ENCODE measurements at regions not wholly inside any gene's neighbourhood (a gene's known extent, or its start where the extent isn't known, plus 50 kb on each side); places are given as distances from the start of the nearest gene placed in this dataset.

DNA sequence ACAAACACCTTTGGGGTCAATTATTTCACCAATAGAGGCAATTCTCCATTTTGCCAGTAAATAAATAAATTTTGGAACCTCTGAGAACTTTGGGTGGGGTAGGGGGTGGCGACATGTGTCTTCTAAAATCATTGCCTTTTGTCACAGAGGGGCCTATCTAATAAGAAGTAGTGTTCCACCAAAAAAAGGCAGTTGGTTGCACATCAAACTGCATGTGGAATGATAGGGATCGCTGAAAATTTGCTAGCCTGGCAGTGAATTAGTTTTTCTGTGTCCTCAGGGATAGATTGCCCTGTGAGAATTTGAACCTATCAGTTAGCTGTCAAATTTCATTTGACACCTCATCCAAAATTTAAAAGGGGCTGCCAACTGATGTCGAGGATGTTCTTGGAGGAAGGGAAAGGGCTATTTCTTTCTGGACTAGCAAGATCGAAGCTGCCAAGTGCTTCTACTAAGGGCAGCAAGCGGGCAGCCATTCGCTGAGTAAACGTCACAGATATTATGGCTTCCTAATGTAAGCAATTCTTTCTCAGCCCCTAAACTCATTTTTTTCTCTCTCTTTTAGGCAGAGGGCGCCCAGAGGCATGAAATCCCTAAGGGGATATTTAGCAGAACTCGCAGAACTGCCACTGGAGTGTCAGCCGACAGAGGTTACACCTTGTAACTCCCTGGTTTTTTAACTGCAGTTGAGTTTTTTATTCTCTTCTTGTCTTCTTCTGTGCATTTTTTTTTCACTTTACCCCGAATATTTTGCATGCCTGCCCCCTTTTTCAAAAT, 2208.1 kb upstream of the WWC1 start:
- Histone ChIP-seq H3K27ac (ENCODE audit: low read length) (no peak overlapping the region), H3K27me3 (ENCODE audit: low read depth, low read length) (no peaks in the 10 kb centered on the region), H3K4me3 (ENCODE audit: low read depth in 1 of 2, low read length in 2 of 2) (no peak overlapping the region), H3K4me1 (ENCODE audit: control insufficient read depth in 1 of 2, insufficient read depth in 2 of 2, low read length in 2 of 2) (no peaks in the 10 kb centered on the region), H3K9me3 (ENCODE audit: control insufficient read depth in 1 of 2, low read length in 2 of 2) (no peaks in the 10 kb centered on the region), H3K36me3 (ENCODE audit: control insufficient read depth in 1 of 2, insufficient read depth in 2 of 2, low read length in 2 of 2) (no peaks in the 10 kb centered on the region)

DNA sequence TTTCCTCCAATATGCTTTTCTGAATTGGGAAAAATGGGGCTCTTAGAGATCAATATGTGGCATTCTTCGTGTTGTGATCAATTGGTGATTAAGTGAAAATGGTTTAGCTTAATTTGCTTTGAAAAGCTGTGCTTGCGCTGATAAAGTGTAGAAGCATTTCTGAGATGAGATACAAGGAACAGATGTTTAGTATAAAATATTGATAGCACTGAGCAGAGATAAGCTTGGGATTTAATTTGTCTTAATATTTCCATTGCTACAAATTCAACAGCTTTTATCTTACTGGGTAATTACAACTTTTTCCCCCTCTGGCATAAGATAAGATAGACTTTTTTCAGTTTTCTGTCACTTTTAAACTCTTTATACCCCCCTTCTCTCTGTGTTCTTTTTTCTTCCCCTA, 2204.9 kb upstream of the WWC1 start:
- H3K27ac ChIP-seq (ENCODE audit: low read length) = no peak overlapping the region
- H3K4me1 ChIP-seq (ENCODE audit: control insufficient read depth in 1 of 2, insufficient read depth in 2 of 2, low read length in 2 of 2) = no peaks in the 10 kb centered on the region
- no peak overlapping the region for H3K4me3 ChIP-seq (ENCODE audit: low read depth in 1 of 2, low read length in 2 of 2)

DNA sequence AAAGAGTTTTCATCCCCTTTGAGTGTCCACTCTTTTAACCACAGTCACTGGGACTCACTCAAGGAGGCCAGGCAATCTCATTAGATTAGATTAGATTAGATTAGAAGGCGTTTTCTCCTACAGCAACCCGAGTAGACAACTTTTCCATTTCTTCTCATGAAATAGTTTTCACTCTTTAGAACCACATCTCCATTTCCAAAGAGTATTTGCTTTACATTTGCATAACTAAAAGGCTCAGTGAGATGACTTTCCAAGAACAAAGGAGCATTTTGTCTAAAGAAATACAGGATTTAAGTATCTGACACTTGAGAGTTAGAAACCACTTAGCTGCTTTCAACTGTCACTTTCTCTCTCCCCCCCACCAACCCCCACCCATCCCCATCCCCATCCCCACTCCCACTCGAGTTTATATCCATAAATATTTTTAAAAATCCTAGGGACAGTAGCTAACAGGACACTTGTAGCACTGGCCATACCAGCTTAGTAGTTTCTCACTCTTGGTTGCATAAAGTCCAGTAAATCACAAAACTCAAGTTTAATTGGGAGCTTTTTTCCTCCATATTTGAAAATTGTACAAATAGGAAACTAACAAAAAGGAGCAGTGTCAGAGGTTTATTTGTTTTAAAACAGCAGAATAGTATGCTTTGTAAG, 2202.9 kb upstream of the WWC1 start:
- Histone ChIP-seq H3K4me3 (ENCODE audit: low read depth in 1 of 2, low read length in 2 of 2) (no peak overlapping the region), H3K4me1 (ENCODE audit: control insufficient read depth in 1 of 2, insufficient read depth in 2 of 2, low read length in 2 of 2) (no peaks in the 10 kb centered on the region), H3K27ac (ENCODE audit: low read length) (no peak overlapping the region), H3K9me3 (ENCODE audit: control insufficient read depth in 1 of 2, low read length in 2 of 2) (no peaks in the 10 kb centered on the region), H3K36me3 (ENCODE audit: control insufficient read depth in 1 of 2, insufficient read depth in 2 of 2, low read length in 2 of 2) (no peaks in the 10 kb centered on the region), H3K27me3 (ENCODE audit: low read depth, low read length) (no peaks in the 10 kb centered on the region)

More for the DNA sequence above, 2204.9 kb upstream of the WWC1 start:
- Histone ChIP-seq H3K9me3 (ENCODE audit: control insufficient read depth in 1 of 2, low read length in 2 of 2) (no peaks in the 10 kb centered on the region), H3K27me3 (ENCODE audit: low read depth, low read length) (no peaks in the 10 kb centered on the region), H3K36me3 (ENCODE audit: control insufficient read depth in 1 of 2, insufficient read depth in 2 of 2, low read length in 2 of 2) (no peaks in the 10 kb centered on the region)

DNA sequence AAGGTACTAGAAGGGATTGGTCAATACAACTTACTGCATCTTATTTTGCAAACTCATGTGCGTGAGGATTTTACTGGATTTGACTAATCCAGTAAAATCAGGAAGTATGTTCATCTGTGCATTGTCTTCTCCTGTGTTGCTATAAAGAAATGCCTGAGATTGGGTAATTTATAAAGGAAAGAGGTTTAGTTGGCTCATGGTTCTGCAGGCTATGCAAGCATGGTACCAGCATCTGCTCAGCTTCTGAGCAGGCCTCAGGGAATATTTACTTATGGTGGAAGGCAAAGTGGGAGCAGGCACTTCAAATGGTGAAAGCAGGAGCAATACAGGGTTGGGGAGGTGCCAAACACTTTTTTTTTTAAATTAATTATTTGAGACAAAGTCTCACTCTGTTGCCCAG, 2199.5 kb upstream of the WWC1 start:
- Histone ChIP-seq H3K4me1 (ENCODE audit: control insufficient read depth in 1 of 2, insufficient read depth in 2 of 2, low read length in 2 of 2) (no peaks in the 10 kb centered on the region), H3K27ac (ENCODE audit: low read length) (no peak overlapping the region), H3K9me3 (ENCODE audit: control insufficient read depth in 1 of 2, low read length in 2 of 2) (no peaks in the 10 kb centered on the region), H3K4me3 (ENCODE audit: low read depth in 1 of 2, low read length in 2 of 2) (no peak overlapping the region), H3K27me3 (ENCODE audit: low read depth, low read length) (no peaks in the 10 kb centered on the region), H3K36me3 (ENCODE audit: control insufficient read depth in 1 of 2, insufficient read depth in 2 of 2, low read length in 2 of 2) (no peaks in the 10 kb centered on the region)

DNA sequence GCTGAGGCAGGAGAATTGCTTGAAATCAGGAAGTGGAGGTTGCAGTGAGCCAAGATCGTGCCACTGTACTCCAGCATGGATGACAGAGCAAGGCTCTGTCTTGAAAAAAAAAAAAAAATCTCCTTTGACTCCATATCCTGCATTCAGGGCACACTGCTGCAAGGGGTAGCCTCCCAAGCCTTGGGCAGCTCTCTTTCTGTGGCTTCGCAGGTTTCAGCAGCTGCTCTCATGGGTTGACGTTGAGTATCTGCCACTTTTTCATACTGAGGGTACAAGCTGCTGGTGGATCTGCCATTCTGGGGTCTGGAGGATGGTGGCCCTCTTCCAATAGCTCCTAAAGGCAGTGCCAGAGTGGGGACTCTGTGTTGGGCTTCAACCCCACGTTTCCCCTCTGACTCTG, 2198.1 kb upstream of the WWC1 start:
- Histone ChIP-seq H3K27me3 (ENCODE audit: low read depth, low read length) (no peaks in the 10 kb centered on the region), H3K27ac (ENCODE audit: low read length) (no peak overlapping the region), H3K36me3 (ENCODE audit: control insufficient read depth in 1 of 2, insufficient read depth in 2 of 2, low read length in 2 of 2) (no peaks in the 10 kb centered on the region), H3K4me1 (ENCODE audit: control insufficient read depth in 1 of 2, insufficient read depth in 2 of 2, low read length in 2 of 2) (no peaks in the 10 kb centered on the region), H3K9me3 (ENCODE audit: control insufficient read depth in 1 of 2, low read length in 2 of 2) (no peaks in the 10 kb centered on the region), H3K4me3 (ENCODE audit: low read depth in 1 of 2, low read length in 2 of 2) (no peak overlapping the region)

DNA sequence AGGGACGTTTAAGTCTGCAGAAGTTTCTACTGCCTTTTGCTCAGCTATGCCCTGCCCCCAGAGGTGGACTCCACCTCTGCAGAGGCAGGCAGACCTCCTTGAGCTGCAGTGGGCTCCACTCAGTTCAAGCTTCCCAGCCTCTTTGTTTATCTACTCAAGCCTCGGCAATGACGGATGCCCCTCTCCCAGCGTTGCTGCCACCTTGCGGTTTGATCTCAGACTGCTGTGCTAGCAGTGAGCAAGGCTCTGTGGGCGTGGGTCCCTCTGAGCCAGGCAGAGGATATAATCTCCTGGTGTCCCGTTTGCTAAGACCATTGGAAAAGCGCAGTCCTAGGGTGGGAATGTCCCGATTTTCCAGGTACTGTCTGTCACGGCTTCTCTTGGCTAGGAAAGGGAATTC, 2188.5 kb upstream of the WWC1 start:
- Histone ChIP-seq H3K27me3 (ENCODE audit: low read depth, low read length) (no peaks in the 10 kb centered on the region), H3K4me1 (ENCODE audit: control insufficient read depth in 1 of 2, insufficient read depth in 2 of 2, low read length in 2 of 2) (no peaks in the 10 kb centered on the region), H3K27ac (ENCODE audit: low read length) (no peak overlapping the region), H3K36me3 (ENCODE audit: control insufficient read depth in 1 of 2, insufficient read depth in 2 of 2, low read length in 2 of 2) (no peaks in the 10 kb centered on the region), H3K9me3 (ENCODE audit: control insufficient read depth in 1 of 2, low read length in 2 of 2) (peaks cover 0 to 8% of the 10 kb centered on the region in 2 donors), H3K4me3 (ENCODE audit: low read depth in 1 of 2, low read length in 2 of 2) (no peak overlapping the region)

DNA sequence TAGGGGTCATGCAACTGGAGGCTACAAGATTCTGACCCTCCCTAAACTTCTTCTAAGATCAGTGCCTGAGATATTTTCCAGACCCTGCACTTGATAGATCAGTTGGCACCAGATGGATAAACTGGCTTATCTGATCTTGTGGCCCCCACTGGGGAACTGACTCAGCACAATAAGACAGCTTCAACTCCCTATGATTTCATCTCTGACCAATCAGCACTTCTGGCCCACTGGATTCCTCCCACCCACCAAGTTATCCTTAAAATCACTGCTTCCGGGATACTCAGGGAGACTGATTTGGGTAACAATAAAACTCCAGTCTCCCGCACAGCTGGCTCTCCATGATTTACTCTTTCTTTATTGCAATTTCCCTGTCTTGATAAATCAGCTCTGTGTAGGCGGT, 2180.4 kb upstream of the WWC1 start:
- Histone ChIP-seq H3K4me3 (ENCODE audit: low read depth in 1 of 2, low read length in 2 of 2) (no peak overlapping the region), H3K9me3 (ENCODE audit: control insufficient read depth in 1 of 2, low read length in 2 of 2) (no peaks in the 10 kb centered on the region), H3K36me3 (ENCODE audit: control insufficient read depth in 1 of 2, insufficient read depth in 2 of 2, low read length in 2 of 2) (no peaks in the 10 kb centered on the region)

DNA sequence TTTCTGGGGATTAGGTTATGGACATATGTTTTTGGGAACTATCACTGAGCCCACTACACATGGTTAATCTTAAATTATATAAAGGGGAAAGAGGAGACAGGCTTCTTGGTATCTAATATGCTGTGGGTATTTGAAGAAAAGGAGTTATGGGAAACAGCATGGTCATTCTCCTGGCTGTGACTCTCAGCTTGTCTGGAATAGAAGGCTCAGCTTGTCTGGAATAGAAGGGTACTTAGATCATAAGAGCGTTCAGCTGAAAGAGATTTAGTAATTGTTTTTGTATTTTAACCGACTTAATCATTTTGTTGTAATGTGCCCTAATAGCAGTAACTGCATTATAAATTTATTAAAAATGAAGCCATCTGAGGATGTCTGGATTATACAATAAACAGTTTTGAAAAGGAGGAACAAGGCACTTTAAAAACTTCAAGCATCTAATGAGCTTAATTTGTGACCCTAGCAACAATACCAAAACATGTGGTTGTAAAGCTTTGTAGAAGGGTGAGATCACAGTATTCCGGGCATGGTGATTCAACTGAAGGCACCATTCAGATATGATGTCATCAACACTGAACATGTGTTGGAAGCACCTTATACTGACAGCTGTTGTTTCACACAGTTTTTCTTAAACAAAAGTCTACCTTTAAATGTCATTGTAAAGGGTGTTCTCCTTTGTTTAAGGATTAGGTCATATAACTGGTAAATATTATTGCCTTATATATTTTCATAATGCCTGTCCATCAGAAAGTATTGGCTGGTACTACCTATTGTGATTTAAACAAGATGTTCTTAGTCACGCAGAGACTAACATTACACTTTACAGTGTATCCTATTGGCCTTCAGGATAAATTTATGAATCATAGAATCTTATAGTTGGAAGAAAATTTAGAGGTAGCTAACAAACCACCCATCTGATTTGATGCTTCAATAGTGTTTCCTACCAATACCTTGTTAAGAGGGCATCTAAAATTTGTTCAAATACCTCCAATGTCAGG, 2174.1 kb upstream of the WWC1 start:
- Histone ChIP-seq H3K27ac (ENCODE audit: low read length) (no peak overlapping the region), H3K9me3 (ENCODE audit: control insufficient read depth in 1 of 2, low read length in 2 of 2) (no peaks in the 10 kb centered on the region), H3K4me3 (ENCODE audit: low read depth in 1 of 2, low read length in 2 of 2) (no peak overlapping the region), H3K4me1 (ENCODE audit: control insufficient read depth in 1 of 2, insufficient read depth in 2 of 2, low read length in 2 of 2) (no peaks in the 10 kb centered on the region), H3K36me3 (ENCODE audit: control insufficient read depth in 1 of 2, insufficient read depth in 2 of 2, low read length in 2 of 2) (no peaks in the 10 kb centered on the region), H3K27me3 (ENCODE audit: low read depth, low read length) (no peaks in the 10 kb centered on the region)

More for the DNA sequence above, 2180.4 kb upstream of the WWC1 start:
- Histone ChIP-seq H3K27me3 (ENCODE audit: low read depth, low read length) (no peaks in the 10 kb centered on the region), H3K4me1 (ENCODE audit: control insufficient read depth in 1 of 2, insufficient read depth in 2 of 2, low read length in 2 of 2) (no peaks in the 10 kb centered on the region), H3K27ac (ENCODE audit: low read length) (no peak overlapping the region)

DNA sequence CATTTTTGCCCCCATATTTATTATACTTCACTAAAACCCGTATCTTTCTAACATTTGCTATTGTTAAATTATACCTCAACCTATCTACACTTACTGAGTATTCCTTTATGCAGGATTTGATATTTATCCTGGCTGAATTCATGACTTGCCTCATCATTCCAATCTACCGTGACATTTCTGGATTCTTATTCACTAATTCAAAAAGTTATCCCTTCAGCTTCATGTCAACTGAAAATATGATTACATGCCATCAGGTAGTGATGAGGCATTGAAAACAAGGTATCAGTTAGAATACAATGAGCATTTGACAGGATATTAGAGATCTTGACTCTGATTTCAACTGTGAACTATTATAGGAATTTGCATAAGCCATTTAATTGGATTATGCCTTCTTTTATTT, 2171.9 kb upstream of the WWC1 start:
- Histone ChIP-seq H3K36me3 (ENCODE audit: control insufficient read depth in 1 of 2, insufficient read depth in 2 of 2, low read length in 2 of 2) (no peaks in the 10 kb centered on the region), H3K4me1 (ENCODE audit: control insufficient read depth in 1 of 2, insufficient read depth in 2 of 2, low read length in 2 of 2) (no peaks in the 10 kb centered on the region), H3K4me3 (ENCODE audit: low read depth in 1 of 2, low read length in 2 of 2) (no peak overlapping the region), H3K27ac (ENCODE audit: low read length) (no peak overlapping the region), H3K27me3 (ENCODE audit: low read depth, low read length) (no peaks in the 10 kb centered on the region), H3K9me3 (ENCODE audit: control insufficient read depth in 1 of 2, low read length in 2 of 2) (no peaks in the 10 kb centered on the region)

DNA sequence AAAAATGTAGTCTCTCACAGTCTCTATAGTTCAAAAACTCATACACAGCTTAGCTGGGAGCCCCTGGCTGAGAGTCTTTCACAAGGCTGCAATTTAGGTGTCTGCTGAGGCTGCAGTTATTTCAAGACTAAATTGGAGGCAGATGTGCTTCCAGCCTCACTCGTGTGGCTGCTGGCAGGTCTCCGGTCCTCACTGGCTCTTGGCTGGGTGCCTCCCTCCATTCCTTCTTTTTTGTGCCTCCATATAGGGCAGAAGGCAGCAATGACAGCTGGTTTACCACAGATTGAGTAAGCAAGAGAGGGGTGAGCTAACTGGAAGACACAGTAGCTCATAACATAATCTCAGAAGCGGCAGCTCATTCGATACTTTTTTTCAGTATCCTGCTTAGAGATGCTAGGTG, 2167.7 kb upstream of the WWC1 start:
- no peaks in the 10 kb centered on the region for H3K9me3 ChIP-seq (ENCODE audit: control insufficient read depth in 1 of 2, low read length in 2 of 2)
- no peaks in the 10 kb centered on the region for H3K36me3 ChIP-seq (ENCODE audit: control insufficient read depth in 1 of 2, insufficient read depth in 2 of 2, low read length in 2 of 2)
- H3K4me3 ChIP-seq (ENCODE audit: low read depth in 1 of 2, low read length in 2 of 2) = no peak overlapping the region
- H3K4me1 ChIP-seq (ENCODE audit: control insufficient read depth in 1 of 2, insufficient read depth in 2 of 2, low read length in 2 of 2) = no peaks in the 10 kb centered on the region
- no peaks in the 10 kb centered on the region for H3K27me3 ChIP-seq (ENCODE audit: low read depth, low read length)
- no peak overlapping the region for H3K27ac ChIP-seq (ENCODE audit: low read length)

All from muscle layer of duodenum (tissue), 2 donors.